Hematopoietic multipotent progenitor cell treated with erythropoietin and hydrocortisone succinate and interleukin-3 and kit ligand, for 6 days (in vitro differentiated cells): ENCODE measurements at regions not wholly inside any gene's neighbourhood (a gene's known extent, or its start where the extent isn't known, plus 50 kb on each side); places are given as distances from the start of the nearest gene placed in this dataset.
"Not testable (repeated sequence)": the region's sequence is repeated elsewhere in the genome, so short reads cannot be mapped to it uniquely, and the experiment has no call there.

Experiments
- DNase-seq: peaks from one replicate; pipeline ENCODE4 v3.0.0-alpha.2; 2015

- peak; percentile 53 for DNase-seq
Observed at GRCh38 chr1:46878173-46878782, 63.0 kb downstream of the CYP4A11 start.

GRCh38 chr1:46876093-46876492 is 65.2 kb downstream of the CYP4A11 start:
- DNase-seq: not testable (repeated sequence)
